ENCODE measurements at regions not wholly inside any gene's neighbourhood (a gene's known extent, or its start where the extent isn't known, plus 50 kb on each side); places are given as distances from the start of the nearest gene placed in this dataset.
A peak's percentile ranks its signal among the peaks of the same experiment; 100 is the strongest.

DNA sequence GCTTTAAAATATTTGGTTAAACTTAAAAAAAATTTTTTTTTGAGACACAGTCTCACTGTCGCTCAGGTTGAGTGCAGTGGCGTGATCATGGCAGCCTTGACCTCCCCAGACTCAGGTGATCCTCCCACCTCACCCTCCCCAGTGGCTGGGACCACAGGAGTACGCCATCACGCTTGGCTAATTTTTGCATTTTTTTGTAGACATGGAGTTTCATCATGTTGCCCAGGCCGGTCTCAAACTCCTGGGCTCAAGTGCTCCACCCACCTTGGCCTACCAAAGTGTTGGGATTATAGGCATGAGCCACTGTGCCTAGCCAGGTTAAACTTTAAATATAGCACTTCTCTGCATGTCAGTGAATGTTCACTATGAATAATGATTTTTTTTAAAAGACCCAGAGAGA lies 224.5 kb upstream of the RFX3 start:
- Histone ChIP-seq H3K4ac (ENCODE audit: low read depth, low read length) (no peak overlapping the region), H2AFZ (ENCODE audit: low read length) (no peak overlapping the region), H3K9ac (ENCODE audit: extremely low read depth, insufficient read length, low read length) (no peak overlapping the region), H3K4me2 (ENCODE audit: insufficient read depth, insufficient read length, low read length) (no peak overlapping the region), H3K18ac (ENCODE audit: insufficient read length, low read depth, low read length) (no peak overlapping the region), H3K9me3 (ENCODE audit: control insufficient read depth, low read depth, low read length) (no peaks in the 10 kb centered on the region), H2AK5ac (ENCODE audit: insufficient read length, low read length) (no peak overlapping the region), H3K23me2 (ENCODE audit: insufficient read length, low read depth, low read length, poor library complexity, severe bottlenecking) (no peaks in the 10 kb centered on the region), H3K56ac (ENCODE audit: insufficient read length, low read depth, low read length) (no peak overlapping the region), H3T11ph (ENCODE audit: low read length) (no peak overlapping the region), H3K27me3 (ENCODE audit: insufficient read depth, low read length) (no peaks in the 10 kb centered on the region), H3K14ac (ENCODE audit: insufficient read depth, low read length) (no peak overlapping the region), H2BK15ac (ENCODE audit: low read depth, low read length) (no peak overlapping the region), H4K5ac (ENCODE audit: insufficient read length, low read depth, low read length) (no peak overlapping the region), H3K27ac (ENCODE audit: insufficient read length, low read depth, low read length) (no peak overlapping the region), H2BK120ac (ENCODE audit: low read depth, low read length, poor library complexity, severe bottlenecking) (no peak overlapping the region), H3K23ac (ENCODE audit: insufficient read length, low read depth, low read length) (no peak overlapping the region), H3K79me1 (ENCODE audit: insufficient read depth, low read depth, low read length, poor library complexity, severe bottlenecking) (no peaks in the 10 kb centered on the region), H2BK20ac (ENCODE audit: low read depth, low read length, poor library complexity, severe bottlenecking) (no peak overlapping the region), H4K8ac (replicated peaks; ENCODE audit: insufficient read length, low read depth, low read length) (no peak overlapping the region), H4K20me1 (ENCODE audit: control insufficient read depth, insufficient read depth, insufficient read length) (no peaks in the 10 kb centered on the region), H4K91ac (ENCODE audit: insufficient read length, low read depth, low read length) (no peak overlapping the region), H3K4me1 (ENCODE audit: insufficient read depth, low read length) (no peaks in the 10 kb centered on the region; the same call in 1 of the 2 replicates), H3K79me2 (ENCODE audit: insufficient read depth, low read length) (no peaks in the 10 kb centered on the region), H2BK12ac (ENCODE audit: insufficient read length, low read depth, low read length) (no peak overlapping the region), H2BK5ac (ENCODE audit: insufficient read length, low read length) (no peak overlapping the region)
- TF ChIP-seq, protein P1, sequence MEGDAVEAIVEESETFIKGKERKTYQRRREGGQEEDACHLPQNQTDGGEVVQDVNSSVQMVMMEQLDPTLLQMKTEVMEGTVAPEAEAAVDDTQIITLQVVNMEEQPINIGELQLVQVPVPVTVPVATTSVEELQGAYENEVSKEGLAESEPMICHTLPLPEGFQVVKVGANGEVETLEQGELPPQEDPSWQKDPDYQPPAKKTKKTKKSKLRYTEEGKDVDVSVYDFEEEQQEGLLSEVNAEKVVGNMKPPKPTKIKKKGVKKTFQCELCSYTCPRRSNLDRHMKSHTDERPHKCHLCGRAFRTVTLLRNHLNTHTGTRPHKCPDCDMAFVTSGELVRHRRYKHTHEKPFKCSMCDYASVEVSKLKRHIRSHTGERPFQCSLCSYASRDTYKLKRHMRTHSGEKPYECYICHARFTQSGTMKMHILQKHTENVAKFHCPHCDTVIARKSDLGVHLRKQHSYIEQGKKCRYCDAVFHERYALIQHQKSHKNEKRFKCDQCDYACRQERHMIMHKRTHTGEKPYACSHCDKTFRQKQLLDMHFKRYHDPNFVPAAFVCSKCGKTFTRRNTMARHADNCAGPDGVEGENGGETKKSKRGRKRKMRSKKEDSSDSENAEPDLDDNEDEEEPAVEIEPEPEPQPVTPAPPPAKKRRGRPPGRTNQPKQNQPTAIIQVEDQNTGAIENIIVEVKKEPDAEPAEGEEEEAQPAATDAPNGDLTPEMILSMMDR (conservative IDR thresholded peaks at IDR 0.05), result no peak
- H3K27me3 Mint-ChIP-seq (ENCODE audit: low read depth), result no peaks in the 10 kb centered on the region
- H3K9me3 Mint-ChIP-seq, result peaks cover 0 to 3% of the 10 kb centered on the region in 2 experiments; a peak in 1 of 5 replicates
- no CpG with 5 or more reads among the region's 5 CpGs for WGBS (ENCODE audit: extremely low coverage, insufficient read length, low lambda C conversion rate)
- H3K4me3 Mint-ChIP-seq, result no peak overlapping the region
- no peak for DNase-seq
- H3K36me3 Mint-ChIP-seq (ENCODE audit: insufficient read depth in 1 of 3, low read depth in 3 of 3), result peaks cover 0 to 2% (median 0%) of the 10 kb centered on the region in 3 experiments; a peak in 1 of 7 replicates
- peaks cover 15 to 18% of the 10 kb centered on the region in 2 experiments for H3K4me1 Mint-ChIP-seq
- H3K27ac Mint-ChIP-seq, result peak overlapping the region in 2 of 3 experiments; percentile 21 to 94; a peak in 5 of 7 replicates

All from H9 (cell line).